Gastroesophageal sphincter (tissue), 4 donors: ENCODE measurements at regions not wholly inside any gene's neighbourhood (a gene's known extent, or its start where the extent isn't known, plus 50 kb on each side); places are given as distances from the start of the nearest gene placed in this dataset.

Experiments used
- ATAC-seq: fragments of 150-250 bp; one replicate; pipeline ENCODE4 v1.9.1; 2016; ENCODE audit warnings: mild to moderate bottlenecking, moderate library complexity
- H3K27ac ChIP-seq, 4 donors: fragments of 200-600 bp; sonication (generic) in 3 of 4; 1 replicate in 3 of 4; 2 replicates in 1 of 4; pipeline ENCODE4 v1.5.1; 2016 to 2019
- H3K27me3 ChIP-seq: fragments of 200-600 bp; sonication (generic); one replicate; pipeline ENCODE4 v1.5.1; 2019
- H3K36me3 ChIP-seq, 2 donors: fragments of 200-600 bp; sonication (generic); one replicate each; pipeline ENCODE4 v1.5.1; 2019; ENCODE audit warnings: control low read depth in 1 of 2
- H3K4me1 ChIP-seq, 3 donors: fragments of 200-600 bp; sonication (generic); 1 replicate in 2 of 3; 2 replicates in 1 of 3; pipeline ENCODE4 v1.5.1; 2016 to 2019; ENCODE audit warnings: control low read depth in 2 of 3
- H3K4me3 ChIP-seq, 2 donors: fragments of 200-600 bp; sonication (generic); one replicate each; pipeline ENCODE4 v1.5.1; 2019; ENCODE audit warnings: mild to moderate bottlenecking in 1 of 2, moderate library complexity in 1 of 2
- H3K9me3 ChIP-seq, 3 donors: fragments of 200-600 bp; sonication (generic); one replicate each; pipeline ENCODE4 v1.5.1; 2017 to 2019; ENCODE audit warnings: control low read depth in 2 of 3
- EP300 ChIP-seq: sonication (generic); formaldehyde crosslinking; IDR thresholded peaks from one replicate; pipeline ENCODE4 v1.6.1; 2017; ENCODE audit warnings: antibody characterized with exemption, mild to moderate bottlenecking
- POLR2A ChIP-seq, 2 donors: fragments of 450-650 bp; IDR thresholded peaks; one replicate each; pipeline ENCODE4 v1.6.1; 2017; ENCODE audit warnings: antibody characterized with exemption in 2 of 2, mild to moderate bottlenecking in 2 of 2, moderate library complexity in 1 of 2
- POLR2AphosphoS5 ChIP-seq: sonication (generic); formaldehyde crosslinking; IDR thresholded peaks from one replicate; pipeline ENCODE4 v1.6.1; 2017; ENCODE audit warnings: antibody characterized with exemption
- WGBS, 2 donors: methylation state at CpG; one replicate each; pipeline ENCODE4 v1.1.5; 2018; ENCODE audit warnings: low coverage in 1 of 2; 5-methylcytosine and 5-hydroxymethylcytosine counted together
- TF ChIP-seq, protein P1 (sequence below), 4 experiments: fragments of 200-600 bp in 2 of 4; fragments of 450-650 bp in 2 of 4; sonication (generic) in 1 of 4; IDR thresholded peaks; one replicate each; pipeline ENCODE4 v1.5.1; 2017 to 2019; ENCODE audit warnings: antibody characterized with exemption in 4 of 4, mild to moderate bottlenecking in 2 of 4, moderate library complexity in 2 of 4

GRCh38 chr3:95311272-95311671 is 1248.4 kb downstream of the NSUN3 start:
- 42% methylated on average over 2 of the region's 2 CpGs for WGBS, 2 donors
- no peak overlapping the region for H3K4me3 ChIP-seq

DNA sequence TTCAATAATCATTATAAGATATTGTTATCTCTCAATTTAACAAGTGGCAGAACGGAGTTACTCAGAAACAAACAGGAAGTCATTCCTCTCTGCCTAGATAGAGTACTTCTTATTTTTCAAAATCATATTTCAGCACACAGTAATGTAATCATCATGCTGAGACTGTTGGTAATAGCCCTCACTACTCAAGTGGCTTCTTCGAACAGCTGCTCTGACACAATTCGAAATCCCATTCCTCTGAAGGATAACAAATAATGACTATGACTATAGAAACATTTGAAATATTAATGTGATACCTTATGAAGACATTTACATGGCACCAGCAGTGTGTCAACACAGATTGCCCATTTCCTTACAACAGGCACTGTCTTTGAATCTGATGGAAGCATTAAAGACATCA is 1249.8 kb downstream of the NSUN3 start:
- no peak overlapping the region for H3K4me3 ChIP-seq
- 59 to 68% methylated on average over 3 of the region's 3 CpGs for WGBS, 2 donors
- no peaks in the 10 kb centered on the region for H3K27me3 ChIP-seq
- no peak overlapping the region for H3K27ac ChIP-seq
- no peak for ATAC-seq
- no peak for TF ChIP-seq EP300
- TF ChIP-seq POLR2AphosphoS5, result no peak
- TF ChIP-seq POLR2A (IDR thresholded peaks at IDR 0.05), result no peak
- TF ChIP-seq, protein P1, sequence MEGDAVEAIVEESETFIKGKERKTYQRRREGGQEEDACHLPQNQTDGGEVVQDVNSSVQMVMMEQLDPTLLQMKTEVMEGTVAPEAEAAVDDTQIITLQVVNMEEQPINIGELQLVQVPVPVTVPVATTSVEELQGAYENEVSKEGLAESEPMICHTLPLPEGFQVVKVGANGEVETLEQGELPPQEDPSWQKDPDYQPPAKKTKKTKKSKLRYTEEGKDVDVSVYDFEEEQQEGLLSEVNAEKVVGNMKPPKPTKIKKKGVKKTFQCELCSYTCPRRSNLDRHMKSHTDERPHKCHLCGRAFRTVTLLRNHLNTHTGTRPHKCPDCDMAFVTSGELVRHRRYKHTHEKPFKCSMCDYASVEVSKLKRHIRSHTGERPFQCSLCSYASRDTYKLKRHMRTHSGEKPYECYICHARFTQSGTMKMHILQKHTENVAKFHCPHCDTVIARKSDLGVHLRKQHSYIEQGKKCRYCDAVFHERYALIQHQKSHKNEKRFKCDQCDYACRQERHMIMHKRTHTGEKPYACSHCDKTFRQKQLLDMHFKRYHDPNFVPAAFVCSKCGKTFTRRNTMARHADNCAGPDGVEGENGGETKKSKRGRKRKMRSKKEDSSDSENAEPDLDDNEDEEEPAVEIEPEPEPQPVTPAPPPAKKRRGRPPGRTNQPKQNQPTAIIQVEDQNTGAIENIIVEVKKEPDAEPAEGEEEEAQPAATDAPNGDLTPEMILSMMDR (IDR thresholded peaks at IDR 0.05), result no peak
- H3K36me3 ChIP-seq, result no peaks in the 10 kb centered on the region
- no peaks in the 10 kb centered on the region for H3K4me1 ChIP-seq
- peaks cover 0 to 21% (median 0%) of the 10 kb centered on the region in 3 donors for H3K9me3 ChIP-seq

More at GRCh38 chr3:95311272-95311671, 1248.4 kb downstream of the NSUN3 start:
- no peak for ATAC-seq
- TF ChIP-seq, protein P1 (IDR thresholded peaks at IDR 0.05), result no peak
- Histone ChIP-seq H3K9me3 (peaks cover 0 to 17% (median 0%) of the 10 kb centered on the region in 3 donors), H3K36me3 (no peaks in the 10 kb centered on the region), H3K27me3 (no peaks in the 10 kb centered on the region), H3K27ac (no peak overlapping the region), H3K4me1 (no peaks in the 10 kb centered on the region)

DNA sequence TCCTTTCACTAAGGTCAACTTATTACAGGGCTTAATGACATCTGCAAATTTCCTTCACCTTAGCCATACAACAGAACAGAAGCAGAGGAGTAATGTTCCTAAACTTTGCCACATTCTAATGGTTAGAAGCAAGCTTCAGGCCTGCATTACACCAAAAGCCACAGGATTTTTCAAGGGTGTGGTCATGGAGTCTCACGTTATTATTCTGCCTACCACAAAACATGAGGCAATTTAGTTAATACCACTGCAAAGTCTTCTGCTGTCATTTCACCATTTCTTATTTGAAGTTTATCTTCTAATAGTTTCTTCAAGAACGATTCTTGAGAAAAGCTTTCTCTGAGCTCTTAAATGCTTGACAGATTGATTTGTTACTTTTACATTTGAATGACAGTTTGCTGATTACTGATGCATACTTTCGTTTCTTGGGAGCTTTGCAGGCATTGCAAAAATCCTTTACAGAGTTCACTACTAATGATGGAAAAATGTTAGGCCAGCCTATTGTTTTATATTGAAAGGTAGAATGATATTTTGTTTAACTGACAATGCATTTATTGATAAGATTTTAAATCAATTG is 1257.1 kb downstream of the NSUN3 start:
- TF ChIP-seq POLR2AphosphoS5 (no peak), EP300 (no peak), POLR2A (IDR thresholded peaks at IDR 0.05) (no peak)
- TF ChIP-seq, protein P1 (IDR thresholded peaks at IDR 0.05), result no peak

GRCh38 chr3:95327478-95327877 is 1264.6 kb downstream of the NSUN3 start:
- Histone ChIP-seq H3K9me3 (peaks cover 0 to 18% (median 0%) of the 10 kb centered on the region in 3 donors), H3K4me1 (no peaks in the 10 kb centered on the region), H3K27me3 (no peaks in the 10 kb centered on the region), H3K36me3 (no peaks in the 10 kb centered on the region), H3K27ac (no peak overlapping the region), H3K4me3 (no peak overlapping the region)
- TF ChIP-seq POLR2A (IDR thresholded peaks at IDR 0.05), result no peak
- no peak for TF ChIP-seq EP300
- 67 to 90% methylated on average over 2 of the region's 2 CpGs for whole genome bisulfite sequencing, 2 donors
- ATAC-seq, result no peak

More for the DNA sequence above, 1257.1 kb downstream of the NSUN3 start:
- Histone ChIP-seq H3K9me3 (peaks cover 0 to 13% (median 0%) of the 10 kb centered on the region in 3 donors), H3K36me3 (no peaks in the 10 kb centered on the region), H3K27me3 (no peaks in the 10 kb centered on the region), H3K4me3 (no peak overlapping the region), H3K4me1 (no peaks in the 10 kb centered on the region), H3K27ac (no peak overlapping the region)
- no peak for ATAC-seq
- 52 to 75% methylated on average over 3 of the region's 3 CpGs for WGBS, 2 donors

- ATAC-seq, result no peak
- no peak for TF ChIP-seq POLR2A (IDR thresholded peaks at IDR 0.05)
- TF ChIP-seq POLR2AphosphoS5, result no peak
- TF ChIP-seq EP300, result no peak
- TF ChIP-seq, protein P1 (IDR thresholded peaks at IDR 0.05), result no peak
- Histone ChIP-seq H3K27ac (no peak overlapping the region), H3K4me3 (no peak overlapping the region), H3K27me3 (no peaks in the 10 kb centered on the region), H3K4me1 (no peaks in the 10 kb centered on the region), H3K9me3 (peaks cover 0 to 3% (median 0%) of the 10 kb centered on the region in 3 donors), H3K36me3 (no peaks in the 10 kb centered on the region)
- 44 to 63% methylated on average over 2 of the region's 2 CpGs for WGBS, 2 donors
These were observed 1271.0 kb downstream of the NSUN3 start for GRCh38 chr3:95333826-95334225.
